OCI-LY1 (cell line): ENCODE measurements at regions not wholly inside any gene's neighbourhood (a gene's known extent, or its start where the extent isn't known, plus 50 kb on each side); places are given as distances from the start of the nearest gene placed in this dataset.

Experiments
- H2AFZ ChIP-seq: fragments of 200-600 bp; sonication (generic), shearing (Covaris generic); 2 replicates; pipeline ENCODE4 v1.6.0; 2014; ENCODE audit warnings: antibody characterized with exemption, mild to moderate bottlenecking, low read length
- H3F3A ChIP-seq: fragments of 200-600 bp; sonication (generic), shearing (Covaris generic); 2 replicates; pipeline ENCODE4 v1.6.0; 2014; ENCODE audit warnings: mild to moderate bottlenecking, antibody characterized with exemption, low read length, moderate library complexity; ENCODE audit not compliant: insufficient read depth
- H3K27ac ChIP-seq: fragments of 200-600 bp; sonication (generic); 2 replicates; pipeline ENCODE4 v1.5.1; 2014; ENCODE audit warnings: low read length, mixed run types, mild to moderate bottlenecking, low read depth; ENCODE audit not compliant: poor library complexity, severe bottlenecking
- H3K27me3 ChIP-seq: fragments of 200-600 bp; sonication (generic); 2 replicates; pipeline ENCODE4 v1.6.0; 2014; ENCODE audit warnings: antibody characterized with exemption, mild to moderate bottlenecking, low read length, moderate library complexity; ENCODE audit not compliant: insufficient read depth
- H3K36me3 ChIP-seq: fragments of 200-600 bp; sonication (generic); 2 replicates; pipeline ENCODE4 v1.6.1; 2014; ENCODE audit warnings: mild to moderate bottlenecking, antibody characterized with exemption, low read length, moderate library complexity, mixed read lengths; ENCODE audit not compliant: insufficient read depth
- H3K4me1 ChIP-seq: fragments of 200-600 bp; sonication (generic); 2 replicates; pipeline ENCODE4 v1.5.1; 2014; ENCODE audit warnings: mild to moderate bottlenecking, low read length, moderate library complexity; ENCODE audit not compliant: insufficient read depth, severe bottlenecking
- H3K4me2 ChIP-seq: fragments of 200-600 bp; sonication (generic), shearing (Covaris generic); 2 replicates; pipeline ENCODE4 v1.6.1; 2014; ENCODE audit warnings: low read length
- H3K4me3 ChIP-seq: fragments of 200-600 bp; sonication (generic); 2 replicates; pipeline ENCODE4 v1.5.1; 2014; ENCODE audit warnings: low read length, low read depth, mild to moderate bottlenecking, mixed read lengths; ENCODE audit not compliant: poor library complexity, severe bottlenecking
- H3K79me2 ChIP-seq: fragments of 200-600 bp; shearing (Covaris generic); 2 replicates; pipeline ENCODE4 v1.6.1; 2016; ENCODE audit warnings: mixed run types, low read length, mixed read lengths; ENCODE audit not compliant: insufficient read depth
- H3K9ac ChIP-seq: fragments of 200-600 bp; sonication (generic), shearing (Covaris generic); 2 replicates; pipeline ENCODE4 v1.6.1; 2014; ENCODE audit warnings: mild to moderate bottlenecking, low read length, mixed read lengths
- H3K9me2 ChIP-seq: fragments of 200-600 bp; sonication (generic), shearing (Covaris generic); 2 replicates; pipeline ENCODE4 v1.6.1; 2014; ENCODE audit warnings: low read depth, mild to moderate bottlenecking, low read length, mixed read lengths
- H3K9me3 ChIP-seq: fragments of 200-600 bp; shearing (Covaris generic); 2 replicates; pipeline ENCODE4 v1.6.1; 2014; ENCODE audit warnings: low read length, mixed read lengths
- H4K20me1 ChIP-seq: fragments of 200-600 bp; sonication (generic), shearing (Covaris generic); 2 replicates; pipeline ENCODE4 v1.6.0; 2016; ENCODE audit warnings: mild to moderate bottlenecking, low read length; ENCODE audit not compliant: insufficient read depth
- CTCF ChIP-seq: fragments of 200-600 bp; sonication (generic), shearing (Covaris generic); IDR thresholded peaks from 2 replicates; pipeline ENCODE4 v1.5.1; 2017; ENCODE audit warnings: mild to moderate bottlenecking, antibody characterized with exemption, low read length, moderate library complexity, mixed read lengths
- EZH2 ChIP-seq: fragments of 200-600 bp; sonication (generic), shearing (Covaris generic); IDR thresholded peaks from 2 replicates; pipeline ENCODE4 v1.8.0; 2017; ENCODE audit warnings: borderline replicate concordance, mixed run types, mild to moderate bottlenecking, antibody characterized with exemption, low read length, moderate library complexity, mixed read lengths

- Histone ChIP-seq H3K9me2 (no peaks in the 10 kb centered on the region), H3K9me3 (no peaks in the 10 kb centered on the region), H3K79me2 (no peaks in the 10 kb centered on the region), H3K4me1 (no peaks in the 10 kb centered on the region), H3K27ac (no peak overlapping the region), H2AFZ (no peak overlapping the region), H3K4me3 (no peak overlapping the region), H3K27me3 (no peaks in the 10 kb centered on the region), H3K36me3 (no peaks in the 10 kb centered on the region), H4K20me1 (no peaks in the 10 kb centered on the region), H3K9ac (no peak overlapping the region), H3K4me2 (no peak overlapping the region), H3F3A (no peaks in the 10 kb centered on the region)
- TF ChIP-seq EZH2: no peak
- TF ChIP-seq CTCF: no peak
These were observed 143.8 kb downstream of the URB2 start for GRCh38 chr1:229769809-229770208.

DNA sequence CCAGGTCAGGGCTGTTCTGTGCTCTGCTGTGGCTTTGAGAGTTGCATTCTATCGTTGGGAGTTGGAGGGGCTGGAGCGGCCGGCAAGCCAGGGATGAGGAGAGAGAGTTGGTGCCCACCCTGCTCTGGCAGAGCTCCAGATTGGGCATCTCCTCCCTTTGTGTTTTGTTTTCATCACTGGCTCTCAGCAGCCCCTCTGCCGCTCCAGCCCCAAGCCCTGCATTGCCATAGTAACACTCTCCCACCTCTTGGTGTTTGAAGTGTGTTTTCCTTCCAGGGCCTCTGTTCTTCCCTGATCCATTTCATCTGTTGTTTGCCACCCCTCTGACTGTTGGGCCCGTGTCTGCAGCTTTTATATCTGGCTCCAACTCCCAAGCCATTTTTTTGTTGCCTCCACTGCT is 152.7 kb downstream of the URB2 start:
- no peaks in the 10 kb centered on the region for H3F3A ChIP-seq
- no peaks in the 10 kb centered on the region for H3K79me2 ChIP-seq
- H3K27ac ChIP-seq: no peak overlapping the region
- 0 out of 2 replicates have a peak, but pooled peaks cover 4% of the 10 kb centered on the region for H3K27me3 ChIP-seq
- H3K4me3 ChIP-seq: no peak overlapping the region
- no peaks in the 10 kb centered on the region for H4K20me1 ChIP-seq
- H3K9me3 ChIP-seq: no peaks in the 10 kb centered on the region
- no peak overlapping the region for H3K4me2 ChIP-seq
- no peaks in the 10 kb centered on the region for H3K36me3 ChIP-seq
- TF ChIP-seq EZH2 (no peak), CTCF (no peak)
- no peak overlapping the region for H2AFZ ChIP-seq
- H3K9me2 ChIP-seq: no peaks in the 10 kb centered on the region
- H3K4me1 ChIP-seq: no peaks in the 10 kb centered on the region
- H3K9ac ChIP-seq: no peak overlapping the region

DNA sequence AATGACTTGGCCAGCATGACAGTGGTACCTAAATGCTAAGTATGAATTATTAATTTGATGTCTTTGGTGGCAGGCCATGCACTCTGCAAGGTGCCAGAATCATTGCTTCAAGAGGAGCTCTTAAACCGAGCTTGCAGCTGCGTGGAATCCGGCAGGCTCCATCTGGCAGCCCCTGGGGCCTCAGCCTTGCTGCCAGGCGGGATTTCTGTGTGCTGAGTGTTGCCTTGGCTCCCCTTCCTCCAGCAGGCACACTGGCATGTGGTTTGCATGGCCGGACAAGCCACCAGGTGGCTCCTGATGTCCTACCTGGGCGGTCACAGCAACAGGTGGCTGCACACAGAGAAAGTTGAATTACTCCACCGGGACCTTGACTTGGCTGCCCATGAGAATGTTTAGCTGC is 155.4 kb downstream of the URB2 start:
- 0 out of 2 replicates have a peak, but pooled peaks cover 4% of the 10 kb centered on the region for H3K27me3 ChIP-seq
- no peaks in the 10 kb centered on the region for H3K4me1 ChIP-seq
- H3K27ac ChIP-seq: no peak overlapping the region
- no peak overlapping the region for H3K4me2 ChIP-seq
- no peaks in the 10 kb centered on the region for H3K36me3 ChIP-seq
- no peaks in the 10 kb centered on the region for H3K79me2 ChIP-seq
- H2AFZ ChIP-seq: no peak overlapping the region
- TF ChIP-seq CTCF (peak; percentile 30; the same call in 1 of the 2 replicates), EZH2 (no peak)
- H3K9me3 ChIP-seq: no peaks in the 10 kb centered on the region
- H3K9me2 ChIP-seq: no peaks in the 10 kb centered on the region
- H4K20me1 ChIP-seq: no peaks in the 10 kb centered on the region
- H3K4me3 ChIP-seq: no peak overlapping the region
- H3F3A ChIP-seq: no peaks in the 10 kb centered on the region
- H3K9ac ChIP-seq: no peak overlapping the region
